Esophagus squamous epithelium (tissue), 4 donors: ENCODE measurements at regions not wholly inside any gene's neighbourhood (a gene's known extent, or its start where the extent isn't known, plus 50 kb on each side); places are given as distances from the start of the nearest gene placed in this dataset.

Experiments used
- CTCF ChIP-seq, 6 experiments: fragments of 450-650 bp in 4 of 6; fragments of 200-600 bp in 2 of 6; sonication (generic) in 2 of 6; IDR thresholded peaks; one replicate each; pipeline ENCODE4 v1.5.1; 2016 to 2019; ENCODE audit warnings: antibody characterized with exemption in 6 of 6, mild to moderate bottlenecking in 4 of 6, moderate library complexity in 4 of 6
- POLR2A ChIP-seq, 4 donors: fragments of 450-650 bp; IDR thresholded peaks; one replicate each; pipeline ENCODE4 v1.6.1; 2017; ENCODE audit warnings: antibody characterized with exemption in 4 of 4, mild to moderate bottlenecking in 4 of 4, moderate library complexity in 3 of 4

DNA sequence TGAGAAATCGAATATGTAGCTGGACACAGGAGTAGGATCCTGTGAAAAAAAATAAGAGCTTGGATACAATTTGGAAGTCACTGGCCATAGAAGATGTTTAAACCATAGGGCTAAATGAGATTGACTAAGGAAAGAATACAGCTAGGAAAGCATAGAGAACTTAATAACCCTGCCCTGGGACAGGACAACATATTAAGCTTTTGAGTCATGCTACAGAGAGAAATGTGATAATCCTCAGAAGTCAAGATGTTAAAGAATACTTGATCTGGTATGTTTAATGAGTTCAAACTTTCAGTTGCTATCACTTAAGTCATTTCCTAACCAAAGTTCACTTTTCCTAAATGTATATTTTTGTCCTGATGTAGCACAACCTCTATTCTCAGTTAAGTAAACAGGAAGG lies 154.6 kb upstream of the TSHZ2 start:
- TF ChIP-seq CTCF (IDR thresholded peaks at IDR 0.05) = no peak
- TF ChIP-seq POLR2A (IDR thresholded peaks at IDR 0.05) = no peak
